ENCODE measurements at regions not wholly inside any gene's neighbourhood (a gene's known extent, or its start where the extent isn't known, plus 50 kb on each side); places are given as distances from the start of the nearest gene placed in this dataset.

DNA sequence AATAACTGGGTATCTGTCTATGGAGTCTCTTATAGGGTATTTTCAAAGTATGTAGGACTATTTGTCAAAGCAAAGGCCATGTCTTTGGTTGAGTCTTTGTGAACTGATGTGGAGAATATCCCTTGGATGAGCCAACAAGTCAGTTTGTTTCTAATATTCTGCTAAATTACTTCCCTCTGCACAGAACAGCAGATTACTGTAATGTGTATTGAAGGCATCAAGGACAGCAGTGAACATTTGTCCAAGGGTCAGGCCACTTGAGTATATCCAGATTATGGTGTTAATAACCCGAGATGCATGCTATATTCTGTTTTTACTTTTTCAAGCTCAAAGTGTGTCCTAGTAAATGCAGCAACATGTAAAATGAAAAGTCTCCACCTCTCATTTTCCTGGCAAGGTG, 144.2 kb upstream of the GLI3 start:
- no peaks in the 10 kb centered on the region for H3K36me3 ChIP-seq (ENCODE audit: insufficient read depth, low read depth, low read length)
- no peaks in the 10 kb centered on the region for H3K4me1 ChIP-seq (ENCODE audit: insufficient read depth, low read length)
- no peak overlapping the region for H3K27ac ChIP-seq (ENCODE audit: low read length)
- H3K27me3 ChIP-seq (ENCODE audit: insufficient read depth, low read length) = no peaks in the 10 kb centered on the region
- no peak overlapping the region for H3K9ac ChIP-seq (ENCODE audit: low read depth, low read length)
- H3K4me3 ChIP-seq (ENCODE audit: low read length) = no peak overlapping the region
- H3K9me3 ChIP-seq (ENCODE audit: insufficient read depth, low read depth, low read length) = no peaks in the 10 kb centered on the region

DNA sequence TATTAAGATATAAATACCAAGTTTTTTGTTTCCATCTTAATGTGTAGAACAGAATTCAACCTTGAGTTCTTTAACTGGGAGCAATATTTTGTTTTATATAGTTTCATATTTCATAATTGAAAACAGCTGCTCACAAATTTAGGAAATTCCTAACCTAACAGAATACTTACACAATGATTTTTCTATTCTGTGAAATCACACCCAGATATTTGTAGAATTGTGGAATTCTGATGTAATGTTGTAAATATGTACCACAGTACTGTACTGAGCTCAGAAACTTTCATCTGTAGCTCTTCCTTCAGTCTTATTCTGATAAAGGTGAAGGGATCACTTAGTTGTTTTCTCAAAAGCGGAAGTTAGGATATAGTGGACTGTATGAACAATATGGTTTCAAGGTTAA, 143.4 kb upstream of the GLI3 start:
- Histone ChIP-seq H3K9ac (ENCODE audit: low read depth, low read length) (no peak overlapping the region), H3K27me3 (ENCODE audit: insufficient read depth, low read length) (no peaks in the 10 kb centered on the region), H3K4me3 (ENCODE audit: low read length) (no peak overlapping the region), H3K36me3 (ENCODE audit: insufficient read depth, low read depth, low read length) (no peaks in the 10 kb centered on the region), H3K4me1 (ENCODE audit: insufficient read depth, low read length) (no peaks in the 10 kb centered on the region), H3K9me3 (ENCODE audit: insufficient read depth, low read depth, low read length) (no peaks in the 10 kb centered on the region), H3K27ac (ENCODE audit: low read length) (no peak overlapping the region)

DNA sequence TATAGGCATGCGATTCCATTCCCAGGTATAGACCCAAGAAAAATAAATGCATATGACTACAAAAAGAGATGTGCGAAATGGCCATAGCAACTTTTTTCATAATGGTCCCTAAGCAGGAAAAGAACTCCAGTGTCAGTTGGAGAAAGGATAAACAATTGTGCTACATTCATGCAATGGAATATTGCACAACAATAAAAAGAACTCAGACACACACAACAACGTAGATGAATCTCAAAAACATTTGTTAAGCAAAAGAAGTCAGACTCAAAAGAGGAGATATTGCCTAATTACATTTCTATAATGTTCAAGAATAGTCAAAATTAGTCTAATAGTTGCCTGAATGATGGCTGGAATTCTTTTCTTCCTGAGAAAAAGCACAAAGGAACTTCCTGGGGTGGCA, 141.1 kb upstream of the GLI3 start:
- Histone ChIP-seq H3K4me1 (ENCODE audit: insufficient read depth, low read length) (no peaks in the 10 kb centered on the region), H3K36me3 (ENCODE audit: insufficient read depth, low read depth, low read length) (no peaks in the 10 kb centered on the region), H3K27ac (ENCODE audit: low read length) (no peak overlapping the region), H3K9me3 (ENCODE audit: insufficient read depth, low read depth, low read length) (no peaks in the 10 kb centered on the region), H3K27me3 (ENCODE audit: insufficient read depth, low read length) (no peaks in the 10 kb centered on the region), H3K9ac (ENCODE audit: low read depth, low read length) (no peak overlapping the region), H3K4me3 (ENCODE audit: low read length) (no peak overlapping the region)

DNA sequence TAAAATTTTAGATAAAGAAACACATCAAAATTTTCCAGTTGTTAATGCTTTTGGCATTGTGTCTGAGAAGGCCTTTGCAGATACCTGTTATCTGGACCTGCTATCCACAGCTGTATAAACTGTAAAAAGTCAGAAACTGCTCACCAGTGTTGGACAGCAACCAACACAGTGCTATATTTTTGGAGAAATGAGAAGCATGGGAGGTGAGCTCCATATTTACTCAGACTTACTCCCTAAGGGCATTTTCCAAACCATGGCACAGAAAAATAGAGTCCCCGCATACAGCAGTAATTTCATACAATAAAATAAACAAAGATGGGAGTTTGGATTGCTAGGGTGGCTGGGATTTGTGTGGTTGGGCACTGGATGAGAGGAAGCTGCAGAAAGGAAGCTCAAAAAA, 136.3 kb upstream of the GLI3 start:
- no peaks in the 10 kb centered on the region for H3K36me3 ChIP-seq (ENCODE audit: insufficient read depth, low read depth, low read length)
- no peak overlapping the region for H3K9ac ChIP-seq (ENCODE audit: low read depth, low read length)
- H3K4me1 ChIP-seq (ENCODE audit: insufficient read depth, low read length) = no peaks in the 10 kb centered on the region
- H3K27ac ChIP-seq (ENCODE audit: low read length) = no peak overlapping the region
- H3K4me3 ChIP-seq (ENCODE audit: low read length) = no peak overlapping the region
- H3K27me3 ChIP-seq (ENCODE audit: insufficient read depth, low read length) = no peaks in the 10 kb centered on the region
- H3K9me3 ChIP-seq (ENCODE audit: insufficient read depth, low read depth, low read length) = peaks cover 6% of the 10 kb centered on the region; the same call in 1 of the 2 replicates

DNA sequence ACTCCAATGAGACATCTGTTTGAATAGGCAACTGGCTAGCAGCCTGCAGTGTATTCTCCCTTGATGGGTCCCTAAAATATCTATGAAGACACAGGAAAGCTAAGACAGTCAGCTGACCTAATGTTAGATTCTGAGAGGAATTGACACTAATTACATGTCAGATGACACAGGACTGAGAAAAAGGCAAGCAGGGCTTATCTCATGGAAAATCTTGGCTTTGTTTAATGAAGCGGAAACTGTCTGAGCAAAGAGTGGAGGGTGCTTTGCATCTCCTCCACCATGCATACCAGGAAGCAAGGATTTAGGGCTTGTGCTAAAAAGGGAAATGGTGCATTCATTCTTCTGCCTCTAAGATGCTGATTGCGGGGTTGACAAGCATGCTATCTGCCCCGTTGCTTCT, 135.5 kb upstream of the GLI3 start:
- no peak overlapping the region for H3K27ac ChIP-seq (ENCODE audit: low read length)
- H3K27me3 ChIP-seq (ENCODE audit: insufficient read depth, low read length) = no peaks in the 10 kb centered on the region
- H3K36me3 ChIP-seq (ENCODE audit: insufficient read depth, low read depth, low read length) = no peaks in the 10 kb centered on the region
- H3K4me3 ChIP-seq (ENCODE audit: low read length) = no peak overlapping the region
- no peak overlapping the region for H3K9ac ChIP-seq (ENCODE audit: low read depth, low read length)
- H3K9me3 ChIP-seq (ENCODE audit: insufficient read depth, low read depth, low read length) = peaks cover 6% of the 10 kb centered on the region; the same call in 1 of the 2 replicates
- H3K4me1 ChIP-seq (ENCODE audit: insufficient read depth, low read length) = no peaks in the 10 kb centered on the region

DNA sequence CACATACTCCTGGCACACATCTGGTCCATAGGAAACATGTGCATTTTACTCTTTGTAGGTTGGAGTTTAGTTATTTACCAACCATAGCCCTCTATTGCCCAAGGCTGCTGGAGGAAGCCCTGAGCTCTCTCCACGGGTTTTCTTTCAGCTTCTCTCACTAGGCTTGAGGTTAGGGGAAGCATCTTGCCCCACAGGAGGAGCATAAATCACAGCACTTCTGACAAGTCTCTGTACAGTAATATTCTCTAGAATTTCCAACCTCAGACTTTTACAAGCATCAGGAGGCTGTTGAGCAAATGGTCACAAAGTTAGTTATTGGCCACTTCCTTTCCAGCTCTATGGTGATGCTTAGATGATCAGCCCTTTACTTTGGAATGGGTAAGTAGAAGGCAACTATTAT, 122.9 kb upstream of the GLI3 start:
- Histone ChIP-seq H3K9me3 (ENCODE audit: insufficient read depth, low read depth, low read length) (no peaks in the 10 kb centered on the region), H3K27ac (ENCODE audit: low read length) (no peak overlapping the region), H3K27me3 (ENCODE audit: insufficient read depth, low read length) (no peaks in the 10 kb centered on the region), H3K36me3 (ENCODE audit: insufficient read depth, low read depth, low read length) (no peaks in the 10 kb centered on the region), H3K9ac (ENCODE audit: low read depth, low read length) (no peak overlapping the region), H3K4me1 (ENCODE audit: insufficient read depth, low read length) (no peaks in the 10 kb centered on the region), H3K4me3 (ENCODE audit: low read length) (no peak overlapping the region)

DNA sequence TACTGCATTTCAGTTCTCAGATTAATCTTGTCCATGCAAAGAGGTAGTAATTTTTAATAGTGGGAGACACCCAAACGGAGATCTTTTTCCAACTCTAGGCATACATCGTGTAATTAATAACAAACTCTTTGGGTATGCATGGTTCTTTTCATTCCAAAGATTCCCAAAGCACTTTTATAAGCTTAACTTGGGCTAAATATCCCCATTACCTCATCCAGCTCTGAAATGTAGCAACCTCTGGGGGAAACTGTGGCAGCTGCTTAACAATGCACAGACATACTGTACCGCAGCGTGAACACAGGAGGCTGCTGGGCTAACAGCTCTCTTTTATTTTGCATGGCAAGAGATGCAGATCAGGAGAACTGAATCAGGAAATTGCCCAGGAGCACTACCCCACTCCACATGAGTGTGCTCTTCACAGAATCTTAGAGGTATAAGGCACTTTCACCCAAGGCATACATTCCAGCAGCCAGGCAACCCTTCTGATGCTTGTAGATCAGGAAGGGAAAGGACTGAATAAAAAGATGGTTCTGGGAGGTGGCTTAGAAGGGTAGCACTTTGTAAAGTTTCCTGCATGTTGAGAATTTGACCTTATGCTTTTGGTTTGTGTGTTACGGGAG, 114.4 kb upstream of the GLI3 start:
- Histone ChIP-seq H3K4me3 (ENCODE audit: low read length) (no peak overlapping the region), H3K27ac (ENCODE audit: low read length) (no peak overlapping the region), H3K36me3 (ENCODE audit: insufficient read depth, low read depth, low read length) (no peaks in the 10 kb centered on the region), H3K9me3 (ENCODE audit: insufficient read depth, low read depth, low read length) (no peaks in the 10 kb centered on the region), H3K27me3 (ENCODE audit: insufficient read depth, low read length) (no peaks in the 10 kb centered on the region), H3K4me1 (ENCODE audit: insufficient read depth, low read length) (peaks cover 10% of the 10 kb centered on the region; the same call in 1 of the 2 replicates), H3K9ac (ENCODE audit: low read depth, low read length) (no peak overlapping the region)

DNA sequence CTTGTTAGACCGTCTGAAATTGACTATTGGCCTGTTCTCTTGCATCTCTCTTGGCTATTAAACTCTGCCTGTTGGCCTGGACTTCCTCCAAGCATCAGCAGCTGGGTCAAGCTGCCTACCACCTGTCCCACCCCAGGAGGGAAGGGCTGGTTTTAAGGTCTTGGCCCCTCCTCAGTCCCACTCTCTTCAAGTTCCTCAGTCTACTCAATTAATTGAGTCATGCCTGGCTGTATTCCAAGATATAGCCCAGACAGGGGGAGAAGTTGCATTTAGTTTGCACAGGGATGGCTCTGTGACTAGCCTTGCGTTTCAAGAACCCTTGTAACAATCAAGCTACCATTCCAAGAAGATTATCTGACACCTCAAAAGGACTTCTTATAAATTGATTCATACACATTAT, 113.8 kb upstream of the GLI3 start:
- no peaks in the 10 kb centered on the region for H3K27me3 ChIP-seq (ENCODE audit: insufficient read depth, low read length)
- H3K4me3 ChIP-seq (ENCODE audit: low read length) = no peak overlapping the region
- H3K9me3 ChIP-seq (ENCODE audit: insufficient read depth, low read depth, low read length) = no peaks in the 10 kb centered on the region
- H3K36me3 ChIP-seq (ENCODE audit: insufficient read depth, low read depth, low read length) = no peaks in the 10 kb centered on the region
- no peak overlapping the region for H3K9ac ChIP-seq (ENCODE audit: low read depth, low read length)
- peaks cover 10% of the 10 kb centered on the region; the same call in 1 of the 2 replicates for H3K4me1 ChIP-seq (ENCODE audit: insufficient read depth, low read length)
- no peak overlapping the region for H3K27ac ChIP-seq (ENCODE audit: low read length)

DNA sequence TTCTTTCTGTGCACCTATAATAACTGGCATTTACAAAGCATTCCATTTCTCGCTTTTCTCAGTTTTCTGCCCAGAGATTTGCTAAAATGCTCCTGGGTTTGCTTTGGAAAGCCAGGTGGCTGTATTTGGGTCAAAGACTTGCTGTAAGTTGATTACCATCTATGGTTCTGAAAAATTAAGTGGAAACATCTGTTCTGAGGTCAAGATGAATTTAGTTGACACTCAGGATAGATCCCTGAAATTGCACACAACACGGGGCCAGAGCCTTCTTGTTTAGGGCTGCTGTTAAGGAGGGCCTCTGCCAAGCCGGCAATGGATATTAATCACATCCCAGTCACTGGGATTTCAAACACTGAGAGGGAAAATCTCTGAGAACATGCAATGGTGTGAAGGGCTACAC, 111.6 kb upstream of the GLI3 start:
- Histone ChIP-seq H3K4me3 (ENCODE audit: low read length) (no peak overlapping the region), H3K4me1 (ENCODE audit: insufficient read depth, low read length) (peaks cover 19% of the 10 kb centered on the region; the same call in 1 of the 2 replicates), H3K9me3 (ENCODE audit: insufficient read depth, low read depth, low read length) (no peaks in the 10 kb centered on the region), H3K36me3 (ENCODE audit: insufficient read depth, low read depth, low read length) (no peaks in the 10 kb centered on the region), H3K27me3 (ENCODE audit: insufficient read depth, low read length) (no peaks in the 10 kb centered on the region), H3K9ac (ENCODE audit: low read depth, low read length) (no peak overlapping the region), H3K27ac (ENCODE audit: low read length) (no peak overlapping the region)

DNA sequence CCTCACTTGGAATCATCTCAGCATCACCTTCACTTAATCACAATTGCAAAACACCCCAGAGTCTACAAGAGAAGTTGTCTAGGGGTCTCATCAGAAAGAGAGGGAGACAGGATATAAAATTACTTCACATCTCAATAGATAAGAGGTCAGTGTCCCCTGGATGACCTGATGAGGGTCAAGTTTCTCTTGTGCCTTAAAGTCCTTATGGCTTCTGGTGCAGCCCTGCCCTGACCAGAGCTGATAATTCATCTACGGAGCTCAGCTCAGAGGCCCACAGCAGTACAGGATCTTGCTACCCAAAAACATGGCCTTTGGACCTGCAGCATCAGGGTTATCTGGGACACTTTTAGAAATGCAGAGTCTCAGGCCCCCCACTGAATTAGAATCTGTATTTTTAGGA, 111.1 kb upstream of the GLI3 start:
- Histone ChIP-seq H3K9ac (ENCODE audit: low read depth, low read length) (no peak overlapping the region), H3K27me3 (ENCODE audit: insufficient read depth, low read length) (no peaks in the 10 kb centered on the region), H3K4me1 (ENCODE audit: insufficient read depth, low read length) (peaks cover 19% of the 10 kb centered on the region; the same call in 1 of the 2 replicates), H3K27ac (ENCODE audit: low read length) (no peak overlapping the region), H3K9me3 (ENCODE audit: insufficient read depth, low read depth, low read length) (no peaks in the 10 kb centered on the region), H3K36me3 (ENCODE audit: insufficient read depth, low read depth, low read length) (no peaks in the 10 kb centered on the region), H3K4me3 (ENCODE audit: low read length) (no peak overlapping the region)

DNA sequence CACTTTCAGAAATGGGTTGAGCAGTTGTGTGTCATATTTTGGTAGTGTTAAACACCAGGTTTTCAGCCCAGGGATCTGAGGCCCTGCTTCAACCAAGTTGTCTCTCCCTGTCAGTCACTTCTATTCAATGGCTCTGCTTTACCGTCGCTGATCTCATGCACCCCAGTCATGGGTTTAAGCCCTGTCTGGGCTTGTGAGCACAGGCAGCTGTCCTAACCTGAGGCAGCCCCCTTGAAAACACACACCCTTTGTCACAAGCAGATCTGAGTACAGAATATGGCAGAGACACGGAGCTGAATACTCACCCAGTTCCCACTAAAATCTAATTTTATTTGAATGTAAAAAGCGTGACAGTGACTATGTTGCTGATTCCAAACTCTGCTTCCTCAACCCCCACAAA, 110.6 kb upstream of the GLI3 start:
- H3K4me1 ChIP-seq (ENCODE audit: insufficient read depth, low read length) = peaks cover 19% of the 10 kb centered on the region; the same call in 1 of the 2 replicates
- no peaks in the 10 kb centered on the region for H3K36me3 ChIP-seq (ENCODE audit: insufficient read depth, low read depth, low read length)
- no peaks in the 10 kb centered on the region for H3K27me3 ChIP-seq (ENCODE audit: insufficient read depth, low read length)
- H3K9ac ChIP-seq (ENCODE audit: low read depth, low read length) = no peak overlapping the region
- H3K4me3 ChIP-seq (ENCODE audit: low read length) = no peak overlapping the region
- H3K9me3 ChIP-seq (ENCODE audit: insufficient read depth, low read depth, low read length) = no peaks in the 10 kb centered on the region
- no peak overlapping the region for H3K27ac ChIP-seq (ENCODE audit: low read length)

DNA sequence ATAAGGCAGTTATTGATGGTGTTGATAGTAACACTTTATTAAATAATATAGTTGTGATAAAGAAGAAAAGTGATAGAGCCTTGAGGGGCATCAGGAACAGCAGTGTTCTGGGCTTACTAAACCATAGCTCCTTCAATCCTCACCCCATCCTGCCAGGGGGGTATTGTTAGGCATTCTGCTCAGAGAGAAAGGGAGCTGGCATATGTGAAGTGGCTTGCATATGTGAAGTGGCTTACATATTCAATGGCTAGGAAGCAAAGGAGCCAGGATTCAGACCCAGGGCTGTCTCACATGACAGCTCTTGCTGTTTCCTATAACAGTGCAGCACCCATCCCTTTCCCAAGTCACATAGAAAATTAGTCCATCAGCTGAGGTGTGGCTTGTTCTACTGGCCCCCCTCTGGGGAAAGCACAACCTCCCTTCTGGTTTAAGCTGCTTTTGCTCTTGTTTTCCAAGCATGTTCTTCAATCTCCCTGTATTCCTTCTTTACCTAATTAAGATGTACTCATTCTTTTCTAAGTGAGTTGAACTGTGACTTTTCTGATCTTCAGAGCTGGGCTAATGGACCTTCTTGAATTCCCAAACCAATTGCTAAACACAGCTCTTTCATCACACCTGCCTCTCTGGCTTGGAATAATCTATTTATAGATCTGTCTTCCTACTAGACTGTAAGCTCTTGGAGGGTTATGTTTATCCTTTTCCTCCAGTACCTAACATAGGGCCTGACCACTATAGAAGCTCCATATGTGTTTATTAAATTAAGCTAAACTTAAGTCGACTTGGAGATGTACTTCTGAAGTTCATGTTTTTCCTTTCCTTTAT, 108.7 kb upstream of the GLI3 start:
- Histone ChIP-seq H3K9ac (ENCODE audit: low read depth, low read length) (no peak overlapping the region), H3K4me3 (ENCODE audit: low read length) (no peak overlapping the region), H3K4me1 (ENCODE audit: insufficient read depth, low read length) (peaks cover 19% of the 10 kb centered on the region; the same call in 1 of the 2 replicates), H3K27me3 (ENCODE audit: insufficient read depth, low read length) (no peaks in the 10 kb centered on the region), H3K36me3 (ENCODE audit: insufficient read depth, low read depth, low read length) (no peaks in the 10 kb centered on the region), H3K9me3 (ENCODE audit: insufficient read depth, low read depth, low read length) (no peaks in the 10 kb centered on the region), H3K27ac (ENCODE audit: low read length) (no peak overlapping the region)
